T1000 (cell line): ENCODE measurements at regions not wholly inside any gene's neighbourhood (a gene's known extent, or its start where the extent isn't known, plus 50 kb on each side); places are given as distances from the start of the nearest gene placed in this dataset.
A peak's percentile ranks its signal among the peaks of the same experiment; 100 is the strongest.
"Not testable (repeated sequence)": the region's sequence is repeated elsewhere in the genome, so short reads cannot be mapped to it uniquely, and the experiment has no call there.

Experiments used
- DNase-seq: peaks from one replicate; lab custom pipeline; 2025; ENCODE audit warnings: mixed read lengths; lab: John Stamatoyannopoulos, UW

- DNase-seq: no peak
Measured at GRCh38 chr2:224110811-224111210, 71.7 kb upstream of the SERPINE2 start.

GRCh38 chr2:224109751-224110150 lies 70.7 kb upstream of the SERPINE2 start:
- no peak for DNase-seq

- DNase-seq: no peak
Measured at GRCh38 chr2:224106794-224107193, 67.7 kb upstream of the SERPINE2 start.

- no peak for DNase-seq
Measured at GRCh38 chr2:224104668-224105386, 65.7 kb upstream of the SERPINE2 start.

GRCh38 chr2:224103651-224104050 lies 64.6 kb upstream of the SERPINE2 start:
- no peak for DNase-seq

- DNase-seq: no peak
Measured at GRCh38 chr2:224102991-224103390, 63.9 kb upstream of the SERPINE2 start.

GRCh38 chr2:224101820-224102630 lies 62.9 kb upstream of the SERPINE2 start:
- DNase-seq: peak; percentile 69

- DNase-seq: no peak
Measured at GRCh38 chr2:224099861-224100643, 61.0 kb upstream of the SERPINE2 start.

- no peak for DNase-seq
Measured at GRCh38 chr2:224098481-224099230, 59.6 kb upstream of the SERPINE2 start.

GRCh38 chr2:224094413-224094812 lies 55.3 kb upstream of the SERPINE2 start:
- no peak for DNase-seq

GRCh38 chr2:224091671-224092070 lies 52.6 kb upstream of the SERPINE2 start:
- not testable (repeated sequence) for DNase-seq

GRCh38 chr2:224089606-224090005 lies 50.5 kb upstream of the SERPINE2 start:
- not testable (repeated sequence) for DNase-seq
